ENCODE measurements at regions not wholly inside any gene's neighbourhood (a gene's known extent, or its start where the extent isn't known, plus 50 kb on each side); places are given as distances from the start of the nearest gene placed in this dataset.

GRCh38 chrX:136950211-136950610 is 69.7 kb upstream of the RBMX start:
- TF ChIP-seq CTCF (conservative IDR thresholded peaks at IDR 0.05; ENCODE audit: low read length) (no peak), EZH2phosphoT487 (IDR thresholded peaks at IDR 0.05; ENCODE audit: borderline replicate concordance, low read depth, low read length) (no peak)
